HG02885 (cell line): ENCODE measurements at regions not wholly inside any gene's neighbourhood (a gene's known extent, or its start where the extent isn't known, plus 50 kb on each side); places are given as distances from the start of the nearest gene placed in this dataset.
"Not testable (repeated sequence)": the region's sequence is repeated elsewhere in the genome, so short reads cannot be mapped to it uniquely, and the experiment has no call there.

Source experiments
- ATAC-seq: cut with Tn5 transposase; IDR thresholded peaks from one replicate; pipeline ENCODE4 v1.9.1; 2021; ENCODE audit warnings: mild to moderate bottlenecking; ENCODE audit not compliant: unreplicated experiment, poor library complexity

DNA sequence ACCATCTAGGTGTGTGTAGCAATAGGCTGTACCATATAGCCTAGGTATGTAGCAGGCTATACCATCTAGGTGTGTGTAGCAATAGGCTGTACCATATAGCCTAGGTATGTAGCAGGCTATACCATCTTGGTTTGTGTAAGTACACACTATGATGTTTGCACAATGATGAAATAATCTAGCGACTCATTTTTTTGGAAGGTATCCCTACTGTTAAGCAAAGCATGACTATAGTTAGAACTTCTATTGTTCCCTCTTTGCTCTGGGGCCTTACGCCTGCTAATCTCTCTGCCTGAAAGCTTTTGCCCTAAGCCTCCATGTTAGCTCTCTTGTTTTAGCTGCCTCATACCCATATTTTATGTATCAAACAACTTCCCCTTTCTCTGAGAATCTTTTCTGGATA lies 563.3 kb downstream of the PIK3C3 start:
- not testable (repeated sequence) for ATAC-seq

DNA sequence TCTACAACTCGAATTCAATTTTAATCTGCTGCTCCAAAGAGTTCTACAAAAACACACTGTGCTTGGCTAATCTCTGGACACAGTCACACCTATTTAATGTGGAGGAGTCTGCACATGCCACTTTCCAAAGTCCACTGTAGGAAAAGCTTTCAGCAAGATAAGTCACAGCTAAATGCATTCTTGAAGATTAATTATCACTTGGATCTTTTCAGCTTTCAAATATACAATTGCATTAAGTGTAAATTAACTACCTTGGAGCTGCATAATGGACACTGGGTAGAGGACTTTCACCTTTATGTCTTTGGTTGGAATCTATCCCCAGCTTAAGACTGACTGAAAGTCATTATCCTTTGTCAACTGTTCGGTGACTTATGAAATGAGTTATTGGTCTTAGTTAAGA lies 565.1 kb downstream of the PIK3C3 start:
- ATAC-seq = no peak

DNA sequence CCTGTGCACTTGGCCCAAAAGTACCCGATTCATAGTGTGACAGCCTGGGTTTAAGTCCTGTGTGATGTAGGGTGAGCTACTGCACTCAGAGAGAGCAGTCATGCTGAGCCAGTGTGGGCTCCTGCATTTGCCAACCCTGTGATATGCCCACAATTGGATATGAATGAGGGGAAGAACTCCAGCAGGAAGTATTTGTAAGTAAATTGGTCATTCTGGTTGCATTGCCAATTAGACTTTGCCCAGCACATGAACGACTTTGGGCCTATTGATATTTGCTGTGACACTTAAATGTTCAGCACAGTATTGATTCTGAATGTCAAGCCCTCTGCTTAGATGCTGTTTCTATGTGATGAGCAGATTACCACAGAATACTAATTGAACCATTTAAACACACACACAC lies 570.9 kb downstream of the PIK3C3 start:
- no peak for ATAC-seq

DNA sequence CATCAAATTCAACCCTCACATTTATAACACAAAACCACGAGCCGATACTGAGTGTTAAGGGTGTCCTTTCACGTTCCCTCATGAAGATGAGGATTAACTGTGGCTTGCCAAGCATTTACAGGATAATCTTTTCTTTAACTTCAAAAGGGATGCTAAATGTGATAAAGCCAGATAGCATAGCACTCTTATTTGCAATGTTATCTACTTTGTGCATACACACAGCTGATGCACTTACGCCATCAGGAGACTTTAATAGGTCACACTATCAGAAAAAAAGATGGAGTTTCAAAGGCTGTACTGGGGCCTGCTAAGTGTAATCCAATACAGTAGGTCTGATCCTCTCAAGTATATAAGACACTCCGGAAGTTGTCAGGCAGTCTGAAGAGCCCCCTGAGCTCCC lies 572.7 kb downstream of the PIK3C3 start:
- ATAC-seq = no peak

DNA sequence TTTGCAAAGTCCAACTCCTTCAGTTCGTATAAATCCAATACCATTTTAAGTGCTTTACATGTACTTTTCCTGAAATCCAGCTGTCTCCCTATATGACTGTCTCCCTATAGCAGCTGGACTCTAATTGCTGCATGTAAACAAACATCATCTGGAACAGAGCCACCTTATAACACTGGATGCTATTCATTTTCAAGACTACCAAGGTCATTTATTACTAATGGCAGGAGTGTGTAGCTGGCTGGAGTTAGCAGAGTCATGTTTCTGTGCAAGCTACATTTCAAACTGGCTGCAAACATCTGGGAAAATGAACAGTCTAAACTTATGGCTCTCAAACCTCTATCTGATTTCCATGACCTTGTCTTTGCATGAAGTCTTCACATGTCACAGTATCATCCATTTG lies 575.2 kb downstream of the PIK3C3 start:
- no peak for ATAC-seq

DNA sequence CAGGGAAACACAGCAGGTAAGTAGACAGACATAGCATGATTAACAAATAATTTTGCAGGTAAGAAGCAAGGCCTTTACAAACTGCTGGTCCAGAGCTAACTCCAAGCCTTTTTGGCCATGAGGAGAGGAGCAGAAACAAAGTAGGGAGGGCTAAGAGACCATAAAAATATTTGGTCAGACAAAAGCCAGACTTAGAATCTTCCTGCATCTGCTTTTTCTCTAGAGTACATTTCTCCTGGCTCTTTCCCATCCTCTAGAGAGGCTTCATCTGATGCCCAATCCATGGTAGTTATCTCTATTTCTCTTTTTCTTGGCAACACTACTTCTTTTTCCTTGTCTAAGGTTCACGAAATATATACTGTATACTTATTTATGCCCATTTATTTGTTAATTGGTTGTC lies 577.1 kb downstream of the PIK3C3 start:
- no peak for ATAC-seq

DNA sequence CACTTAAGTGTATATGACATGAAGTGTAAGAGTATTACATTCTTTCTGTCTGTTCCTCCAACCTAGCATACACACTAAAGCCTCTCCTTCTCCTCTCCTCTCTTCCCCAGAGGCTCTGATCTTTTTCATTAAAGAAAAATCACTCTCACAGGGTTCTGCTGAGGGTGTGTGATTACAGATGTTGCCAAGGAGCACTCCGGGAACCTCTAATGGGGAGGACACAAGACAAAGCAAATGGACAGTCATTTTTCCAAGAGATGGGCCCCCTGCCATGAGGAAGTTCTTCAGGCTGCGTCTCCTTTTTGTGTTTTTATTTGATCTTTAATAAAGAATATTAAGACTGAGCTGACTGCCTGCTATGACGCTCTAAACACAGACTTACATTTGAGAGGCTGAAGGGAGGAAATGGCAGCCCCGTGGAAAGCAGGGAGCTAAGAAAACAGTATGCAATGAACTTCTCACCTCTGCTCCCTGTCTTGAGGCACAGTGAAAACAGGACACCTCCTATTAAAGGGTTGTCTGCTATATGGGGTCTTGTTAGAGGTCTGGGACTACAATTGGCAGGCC lies 578.1 kb downstream of the PIK3C3 start:
- ATAC-seq = no peak

DNA sequence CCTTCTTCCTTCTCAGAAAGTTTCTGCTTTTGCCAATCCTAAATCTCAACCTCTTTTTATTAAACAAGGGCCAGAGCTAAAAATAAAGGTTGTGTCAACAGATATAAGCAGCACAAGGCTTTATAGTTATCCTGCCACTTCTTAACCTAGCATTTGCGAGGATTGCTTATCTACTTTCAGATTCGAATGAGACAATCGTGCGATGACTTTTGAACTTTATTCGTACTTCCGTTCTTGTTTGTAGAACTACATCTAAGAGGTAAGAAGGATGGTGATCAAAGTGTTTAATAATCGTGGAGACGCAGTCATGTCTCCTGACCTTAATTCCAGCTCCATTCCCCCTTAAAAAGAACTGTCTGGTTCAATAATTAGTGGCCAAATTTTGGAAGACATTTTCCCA lies 578.6 kb downstream of the PIK3C3 start:
- ATAC-seq = no peak

DNA sequence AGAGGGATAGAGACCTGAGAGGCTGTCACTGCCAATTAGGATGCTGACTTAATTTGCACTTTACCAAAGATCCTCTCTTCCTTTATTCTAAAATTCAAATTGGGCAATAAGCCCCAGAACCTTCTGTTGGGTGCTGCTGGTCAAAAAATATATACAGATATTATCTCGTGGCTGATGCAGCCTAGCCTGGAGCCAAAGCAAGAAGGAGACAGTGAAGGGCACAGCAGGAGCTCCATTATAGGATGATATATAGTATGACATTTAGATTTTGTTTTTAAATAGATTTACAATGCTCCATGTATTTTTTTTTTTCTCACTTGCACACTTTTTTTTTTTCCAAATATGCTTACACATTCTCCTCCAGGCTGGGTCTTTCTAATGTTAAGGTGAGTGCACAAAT lies 579.3 kb downstream of the PIK3C3 start:
- no peak for ATAC-seq

DNA sequence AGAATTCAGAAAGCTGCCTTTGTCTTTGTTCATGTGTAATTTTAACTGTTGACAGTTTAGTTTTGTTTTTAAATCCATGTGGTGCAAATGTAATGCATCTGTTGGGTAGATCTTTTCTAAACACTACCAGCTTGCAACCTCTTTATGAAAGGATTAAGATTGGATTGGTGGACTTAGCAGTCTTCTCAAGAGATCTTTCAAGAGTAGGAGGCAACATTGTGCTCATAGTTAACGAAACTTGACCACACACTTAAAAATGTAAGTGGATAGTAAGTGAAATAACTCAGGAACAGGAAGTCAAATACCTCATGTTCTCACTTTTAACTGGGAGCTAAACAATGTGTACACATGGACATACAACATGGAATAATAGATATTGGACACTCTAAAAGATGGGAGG lies 579.0 kb downstream of the RIT2 start:
- no peak for ATAC-seq

DNA sequence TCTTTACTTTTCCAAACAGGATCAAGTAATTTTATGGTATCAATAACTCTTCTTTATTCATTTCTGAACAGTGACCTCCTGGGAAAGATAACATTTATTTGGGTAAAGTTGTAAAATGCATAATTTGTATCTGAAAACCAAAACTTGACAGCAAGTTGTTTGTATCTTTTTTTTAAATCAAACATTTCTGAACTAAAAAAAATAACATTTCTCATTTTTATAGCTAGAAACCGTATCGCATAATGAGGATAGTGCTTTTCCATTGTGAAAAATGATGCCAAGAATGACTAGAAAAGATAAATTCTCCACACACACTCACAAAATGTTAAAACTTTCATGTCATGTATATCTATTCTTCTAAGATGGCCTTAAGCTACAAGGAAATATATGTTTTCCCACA lies 578.2 kb downstream of the RIT2 start:
- no peak for ATAC-seq

DNA sequence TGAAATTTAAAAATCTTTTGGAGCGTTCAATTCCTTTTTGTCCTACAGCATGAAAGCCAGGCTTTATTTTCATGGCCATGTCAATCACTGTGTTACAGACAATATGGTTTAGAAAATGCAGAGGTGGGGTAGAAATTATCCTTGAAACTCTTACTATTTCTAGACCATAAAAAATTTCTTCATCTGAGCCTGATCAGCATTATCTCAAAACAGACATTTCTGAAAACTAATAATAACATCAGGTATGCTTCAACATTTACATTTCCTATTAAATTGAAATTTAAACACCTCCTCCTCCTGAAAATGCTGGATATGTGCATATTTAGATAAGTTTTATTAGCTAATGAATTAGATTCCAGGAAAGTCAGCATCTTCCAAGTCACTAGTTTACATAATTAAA lies 570.6 kb downstream of the RIT2 start:
- ATAC-seq = no peak

DNA sequence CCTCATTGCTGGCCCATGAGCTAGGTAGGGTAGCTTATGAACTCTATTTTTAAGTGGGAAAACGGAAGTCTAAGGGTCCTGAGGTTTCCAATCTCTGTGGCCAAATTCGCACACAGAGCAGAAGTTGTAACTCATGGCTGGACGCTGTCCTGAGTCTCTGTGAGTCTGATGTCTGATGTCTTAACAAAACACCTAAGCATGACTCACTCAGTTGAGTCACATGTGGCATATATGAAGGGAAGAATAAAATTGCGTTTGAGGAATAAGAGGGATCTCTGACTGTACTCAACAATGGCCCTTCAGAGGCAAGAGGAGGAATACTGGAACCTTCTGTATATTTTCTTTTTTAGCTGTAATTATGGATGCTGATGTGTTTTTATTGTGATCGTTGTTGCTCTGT lies 569.7 kb downstream of the RIT2 start:
- ATAC-seq = no peak

DNA sequence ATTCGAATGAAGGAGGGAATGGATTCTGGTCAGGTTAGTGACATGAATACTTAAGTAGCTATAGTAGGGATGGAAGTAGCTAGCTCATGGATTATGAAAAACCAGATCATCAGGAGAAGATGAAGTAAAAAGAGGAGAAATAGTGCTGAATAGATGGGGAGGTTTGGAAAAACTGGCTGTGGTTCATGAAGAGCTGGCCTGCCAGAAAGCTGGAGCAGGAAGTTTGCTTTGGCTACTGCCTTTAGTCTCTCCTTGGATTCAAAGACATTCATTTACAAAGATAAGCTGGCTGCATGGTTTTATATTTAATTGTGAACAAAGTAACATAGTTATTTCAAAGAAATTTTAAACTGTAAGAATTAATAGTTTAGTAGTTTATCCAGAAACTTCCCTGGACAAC lies 567.0 kb downstream of the RIT2 start:
- ATAC-seq = no peak

DNA sequence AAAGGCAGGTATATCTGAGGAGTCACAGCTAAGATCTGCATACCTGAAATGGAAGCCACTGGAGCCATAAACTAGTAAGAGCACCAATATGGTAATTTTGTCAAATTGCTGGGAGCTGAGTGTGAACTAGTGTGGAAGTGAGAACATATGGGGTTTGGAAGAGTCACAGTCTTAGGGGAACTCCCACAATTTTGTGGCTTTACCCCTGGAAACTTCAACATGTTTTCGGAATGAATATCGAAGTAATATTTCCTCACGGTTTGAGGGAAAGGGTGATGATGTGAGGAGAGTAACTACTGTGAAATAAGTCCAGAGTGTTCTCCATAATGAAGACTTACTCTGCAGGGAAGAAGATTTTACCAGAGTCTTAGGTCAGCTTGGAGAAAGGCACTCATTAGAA lies 565.9 kb downstream of the RIT2 start:
- no peak for ATAC-seq

DNA sequence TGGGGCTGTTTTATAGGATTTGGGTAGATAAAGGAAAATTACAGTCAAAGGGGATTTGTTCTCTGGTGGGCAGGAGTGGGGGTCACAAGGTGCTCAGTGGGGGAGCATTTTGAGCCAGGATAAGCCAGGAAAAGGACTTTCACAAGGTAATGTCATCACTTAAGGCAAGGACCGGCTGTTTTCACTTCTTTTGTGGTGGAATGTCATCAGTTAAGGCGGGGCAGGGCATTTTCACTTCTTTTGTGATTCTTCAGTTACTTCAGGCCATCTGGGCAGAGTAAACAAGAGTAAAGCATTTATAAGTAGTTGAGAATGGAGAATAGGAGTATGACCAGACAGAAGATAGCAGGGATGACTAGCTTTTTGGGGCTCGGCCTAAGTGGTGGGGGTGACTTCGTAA lies 562.9 kb downstream of the RIT2 start:
- ATAC-seq = not testable (repeated sequence)

DNA sequence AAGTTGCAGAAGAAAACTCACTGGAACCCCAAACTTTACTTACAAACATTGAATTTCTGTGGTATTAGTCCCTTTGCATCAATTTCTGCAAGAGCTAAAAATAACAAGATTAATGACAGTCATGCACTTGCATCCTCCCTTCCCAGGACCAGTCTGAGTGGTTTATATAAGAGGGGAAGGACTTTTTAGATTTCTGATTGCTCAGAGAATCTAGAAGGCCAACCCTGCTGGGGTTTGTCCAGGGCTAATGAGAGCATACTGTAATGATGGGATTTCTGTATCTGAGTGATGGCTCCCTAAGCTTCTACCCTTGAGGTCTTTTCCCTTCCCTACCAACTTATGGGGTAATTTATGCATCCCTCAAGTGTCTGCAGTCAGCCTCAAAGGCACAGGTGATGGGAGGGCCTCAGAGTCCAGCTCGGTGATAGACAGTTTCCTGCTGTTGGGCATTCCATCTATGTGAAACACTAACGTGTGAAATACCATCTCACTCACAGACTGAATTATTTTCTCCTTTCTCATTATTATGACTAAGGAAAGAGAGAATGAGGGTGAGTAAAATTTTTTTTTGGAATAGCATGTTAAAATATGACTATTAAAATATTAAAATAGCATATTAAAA lies 556.3 kb downstream of the RIT2 start:
- ATAC-seq = no peak

DNA sequence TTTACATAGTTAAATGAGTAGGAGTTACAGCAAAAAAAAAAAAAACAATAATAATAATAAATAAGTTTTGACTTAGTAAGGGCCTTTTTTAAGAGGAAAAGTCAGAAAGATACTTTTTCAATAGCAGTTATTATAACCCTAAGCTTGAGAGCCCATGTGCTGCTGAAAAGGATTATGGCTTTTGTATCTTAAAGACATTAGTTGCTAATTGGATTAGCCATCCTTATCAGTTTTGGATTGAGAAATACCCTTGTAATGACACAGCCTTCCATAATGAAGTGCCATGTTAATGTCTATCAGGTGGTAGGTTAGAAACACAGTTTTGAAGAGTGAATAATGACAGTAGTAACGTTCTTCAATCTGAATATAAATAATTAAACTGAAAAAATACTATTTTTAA lies 554.0 kb downstream of the RIT2 start:
- no peak for ATAC-seq

DNA sequence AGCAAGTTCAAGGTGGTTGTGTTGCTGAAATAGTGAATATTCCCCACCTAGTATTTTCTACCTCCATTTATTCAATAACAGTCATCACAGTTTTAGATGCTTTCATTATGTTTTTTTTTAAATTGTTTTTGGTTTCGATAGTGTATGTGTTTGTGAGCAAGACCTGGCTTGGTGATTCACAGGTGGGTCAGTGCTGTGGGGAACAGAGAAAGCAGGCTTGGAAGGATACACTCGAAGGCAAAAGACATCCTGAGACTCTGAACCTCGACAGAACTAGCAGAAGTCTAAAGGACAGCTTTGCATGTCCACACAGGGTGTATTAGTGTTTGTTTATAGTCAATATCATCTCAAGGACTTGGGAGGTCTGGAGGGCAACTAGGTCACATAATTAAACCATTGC lies 551.5 kb downstream of the RIT2 start:
- ATAC-seq = no peak

DNA sequence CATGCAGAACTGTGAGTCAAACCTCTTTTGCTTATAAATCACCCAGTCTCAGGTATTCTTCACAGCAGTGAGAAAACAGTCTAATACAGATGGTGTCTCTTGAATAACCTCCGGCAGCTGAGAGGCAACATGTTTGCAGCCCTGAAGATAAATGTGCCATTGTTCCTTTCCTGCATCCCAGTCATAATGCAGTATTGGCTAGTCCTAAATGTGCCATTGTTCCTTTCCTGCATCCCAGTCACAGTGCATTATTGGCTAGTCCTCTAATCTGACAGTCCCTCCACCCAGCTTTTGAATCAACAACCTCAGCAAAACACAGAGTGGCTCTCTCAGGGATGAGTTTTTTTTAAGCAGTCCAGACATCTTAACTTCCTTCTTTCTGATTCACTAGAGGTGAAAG lies 550.7 kb downstream of the RIT2 start:
- ATAC-seq = no peak

DNA sequence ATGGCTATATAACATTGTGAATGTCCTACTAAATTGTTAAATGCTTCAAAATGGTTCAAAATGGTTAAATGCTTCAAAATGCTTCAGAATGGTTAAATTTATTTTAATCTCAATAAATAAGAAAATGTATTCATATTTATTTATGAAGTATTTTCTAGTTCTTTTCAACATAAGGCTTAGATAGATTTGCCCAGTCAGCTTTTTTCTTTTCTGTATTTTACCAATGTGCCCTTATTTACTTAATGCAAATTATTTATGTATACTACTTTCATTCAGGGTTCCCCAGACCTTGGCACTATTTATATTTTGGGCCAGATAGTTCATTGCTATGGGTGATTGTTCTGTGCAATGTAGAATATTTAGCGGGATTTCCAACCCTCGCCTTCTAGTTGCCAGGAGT lies 546.7 kb downstream of the RIT2 start:
- no peak for ATAC-seq

DNA sequence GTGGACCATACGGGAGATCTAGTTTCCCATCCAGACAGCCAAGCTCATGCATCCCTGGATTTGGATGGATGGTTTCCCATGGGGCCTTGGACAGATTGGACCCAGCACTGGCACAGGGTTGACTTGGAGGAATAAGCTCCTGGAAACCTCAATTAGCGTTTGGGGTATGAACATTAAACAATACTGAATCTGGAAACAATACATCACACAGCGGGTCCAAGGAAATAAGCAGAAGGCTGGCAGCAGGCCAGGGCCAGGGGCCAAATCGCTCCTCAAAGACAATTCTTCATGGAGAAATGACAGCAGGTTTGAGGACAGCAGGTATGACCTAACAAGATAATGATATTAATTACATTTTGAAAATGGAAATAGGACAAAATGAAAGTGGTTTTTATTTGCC lies 540.6 kb downstream of the RIT2 start:
- no peak for ATAC-seq

DNA sequence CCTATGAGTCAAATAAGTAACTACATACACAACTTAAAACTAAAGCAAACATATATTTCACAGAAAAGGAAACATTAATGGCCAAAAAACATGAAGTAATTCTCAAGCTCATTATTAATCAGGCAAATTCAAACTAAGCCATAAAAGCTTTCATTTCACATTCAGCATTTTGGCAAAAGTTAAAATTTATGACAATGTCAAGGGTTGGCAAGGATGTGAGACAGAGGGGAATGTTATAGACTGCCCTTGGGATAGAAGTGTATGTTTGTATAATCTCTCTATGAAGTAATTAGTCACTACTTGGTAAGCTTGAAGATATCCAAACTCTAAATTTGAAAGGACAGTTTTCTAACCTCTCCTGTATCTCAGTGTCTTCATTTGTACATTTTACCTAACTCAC lies 539.4 kb downstream of the RIT2 start:
- no peak for ATAC-seq
